Activated naive CD4-positive, alpha-beta T cell treated with anti-CD3 and anti-CD28 coated beads, Interleukin-2, amount 10 ng/mL, durations not matched to agents 7 days and 5 days (primary cell): ENCODE measurements at regions not wholly inside any gene's neighbourhood (a gene's known extent, or its start where the extent isn't known, plus 50 kb on each side); places are given as distances from the start of the nearest gene placed in this dataset.

ENCODE experiments used
- CTCF ChIA-PET: fragments of 350-600 bp; sonication (Branson Sonifier 250); formaldehyde crosslinking; loops from one replicate; lab custom pipeline; 2021; ENCODE audit warnings: antibody characterized with exemption; lab: Charles Lee
- DNase-seq: peaks from one replicate; pipeline ENCODE4 v3.0.0-alpha.2; 2020
- H3K27ac Mint-ChIP-seq: one replicate; pipeline ENCODE4 v1.8.0; 2021; ENCODE audit warnings: mild to moderate bottlenecking, moderate library complexity, mixed read lengths
- H3K27me3 Mint-ChIP-seq: one replicate; pipeline ENCODE4 v1.8.0; 2021; ENCODE audit warnings: mild to moderate bottlenecking, mixed read lengths
- H3K36me3 Mint-ChIP-seq: one replicate; pipeline ENCODE4 v1.8.0; 2021; ENCODE audit warnings: mixed read lengths
- H3K4me1 Mint-ChIP-seq: one replicate; pipeline ENCODE4 v1.8.0; 2021; ENCODE audit warnings: mixed read lengths
- H3K4me3 Mint-ChIP-seq: one replicate; pipeline ENCODE4 v1.8.0; 2021; ENCODE audit warnings: mild to moderate bottlenecking, moderate library complexity, mixed read lengths
- H3K9me3 Mint-ChIP-seq: one replicate; pipeline ENCODE4 v1.8.0; 2021; ENCODE audit warnings: mixed read lengths

GRCh38 chr12:21713133-21713532 lies 55.5 kb upstream of the LDHB start:
- Mint-ChIP-seq H3K4me3 (no peak overlapping the region), H3K36me3 (no peaks in the 10 kb centered on the region), H3K4me1 (peaks cover 4% of the 10 kb centered on the region), H3K27ac (no peak overlapping the region), H3K27me3 (no peaks in the 10 kb centered on the region), H3K9me3 (no peaks in the 10 kb centered on the region)
- CTCF ChIA-PET = no interaction called here
- DNase-seq = no peak

DNA sequence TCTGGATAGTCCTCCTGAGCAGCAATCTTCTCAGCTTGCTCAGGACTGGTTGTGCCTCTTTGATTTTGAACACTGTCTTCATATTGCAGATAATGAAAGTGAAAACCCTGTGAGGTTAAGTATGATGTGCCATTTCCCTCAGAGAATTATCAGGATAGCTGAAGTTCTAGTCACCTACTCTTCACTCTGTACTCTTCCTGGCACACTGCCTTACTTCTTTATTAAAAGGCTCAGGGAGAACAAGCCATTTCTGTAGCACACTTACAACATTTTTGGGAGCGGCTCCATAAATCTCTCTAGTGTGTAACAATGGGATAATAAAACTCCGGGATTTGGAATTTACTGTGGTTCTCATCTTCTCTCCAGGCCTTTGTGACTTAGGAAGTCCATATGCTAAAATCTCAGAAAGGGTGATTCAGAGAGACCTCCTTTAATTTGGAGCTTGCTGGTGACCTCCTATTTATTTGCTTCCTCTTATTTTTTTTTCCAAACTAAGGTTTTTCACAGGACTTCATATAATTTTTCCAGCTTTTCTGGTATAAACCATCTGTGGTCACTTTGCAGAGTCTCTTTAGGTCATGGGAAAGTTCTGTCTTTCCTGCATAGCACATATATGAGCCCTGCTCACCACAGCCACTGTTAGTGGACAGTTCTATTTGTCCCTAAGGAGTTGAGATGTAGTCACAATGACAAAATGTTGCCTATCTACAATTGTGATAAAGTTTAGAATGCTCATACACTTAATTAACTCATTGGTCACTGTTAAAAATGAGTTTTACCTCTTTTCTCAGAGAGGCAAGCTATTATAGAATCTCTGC lies 53.5 kb upstream of the LDHB start:
- Mint-ChIP-seq H3K4me1 (peaks cover 4% of the 10 kb centered on the region), H3K27ac (no peak overlapping the region), H3K36me3 (no peaks in the 10 kb centered on the region), H3K9me3 (no peaks in the 10 kb centered on the region), H3K4me3 (no peak overlapping the region), H3K27me3 (no peaks in the 10 kb centered on the region)
- CTCF ChIA-PET = interaction anchor here (0.6 to 2.5 kb wide), 5 partner anchors 12 to 395 kb away, joined by 3 to 9 read pairs (median 4); no protein-coding TSS in a partner anchor
- no peak for DNase-seq
